Bronchial epithelial cell (primary cell): ENCODE measurements at regions not wholly inside any gene's neighbourhood (a gene's known extent, or its start where the extent isn't known, plus 50 kb on each side); places are given as distances from the start of the nearest gene placed in this dataset.
"Not testable (repeated sequence)": the region's sequence is repeated elsewhere in the genome, so short reads cannot be mapped to it uniquely, and the experiment has no call there.

Source experiments
- DNase-seq: peaks from one replicate; pipeline ENCODE4 v3.0.0-alpha.2; 2010; ENCODE audit warnings: low read depth
- FAIRE-seq: peaks from 2 replicates; lab custom pipeline; 2011; peaks lifted over from hg19 to GRCh38; lab: Jason Lieb, UNC
- H3K27me3 ChIP-seq: 2 replicates; pipeline ENCODE4 v1.5.1; 2011; ENCODE audit warnings: low read length; ENCODE audit not compliant: control insufficient read depth, insufficient read depth
- H3K36me3 ChIP-seq: 2 replicates; pipeline ENCODE4 v1.5.1; 2011; ENCODE audit warnings: low read length; ENCODE audit not compliant: control insufficient read depth, insufficient read depth
- H3K4me3 ChIP-seq: 2 replicates; pipeline ENCODE4 v1.5.1; 2011; ENCODE audit warnings: mild to moderate bottlenecking, low read depth, low read length, control low read depth
- CTCF ChIP-seq: IDR thresholded peaks from 2 replicates; pipeline ENCODE4 v1.5.1; 2011; ENCODE audit warnings: mild to moderate bottlenecking, moderate library complexity, low read length, control low read depth, inconsistent platforms; ENCODE audit not compliant: insufficient read depth, severe bottlenecking

- no peak for FAIRE-seq
These were observed 740.7 kb downstream of the CETN3 start for GRCh38 chr5:89668821-89669220.

GRCh38 chr5:89662499-89662898, 747.1 kb downstream of the CETN3 start:
- no peak for FAIRE-seq
- no peak for DNase-seq
- TF ChIP-seq CTCF: no peak

More at GRCh38 chr5:89668821-89669220, 740.7 kb downstream of the CETN3 start:
- no peak for TF ChIP-seq CTCF
- H3K36me3 ChIP-seq: no peaks in the 10 kb centered on the region
- no peak for DNase-seq
- no peak overlapping the region for H3K4me3 ChIP-seq
- no peaks in the 10 kb centered on the region for H3K27me3 ChIP-seq

GRCh38 chr5:89638871-89639270, 755.9 kb upstream of the MEF2C start:
- no peak overlapping the region for H3K4me3 ChIP-seq
- FAIRE-seq (peak; percentile 93), DNase-seq (no peak)
- no peaks in the 10 kb centered on the region for H3K27me3 ChIP-seq
- no peaks in the 10 kb centered on the region for H3K36me3 ChIP-seq
- TF ChIP-seq CTCF: no peak

More at GRCh38 chr5:89662499-89662898, 747.1 kb downstream of the CETN3 start:
- Histone ChIP-seq H3K36me3 (no peaks in the 10 kb centered on the region), H3K4me3 (no peak overlapping the region), H3K27me3 (no peaks in the 10 kb centered on the region)

GRCh38 chr5:89634176-89634575, 751.2 kb upstream of the MEF2C start:
- not testable (repeated sequence) for H3K4me3 ChIP-seq, DNase-seq, H3K27me3 ChIP-seq, FAIRE-seq, H3K36me3 ChIP-seq

GRCh38 chr5:89630064-89630463, 747.1 kb upstream of the MEF2C start:
- not testable (repeated sequence) for DNase-seq, H3K27me3 ChIP-seq, FAIRE-seq, H3K36me3 ChIP-seq, H3K4me3 ChIP-seq

GRCh38 chr5:89628876-89629635, 746.1 kb upstream of the MEF2C start:
- no peak overlapping the region for H3K4me3 ChIP-seq
- no peak for TF ChIP-seq CTCF
- H3K27me3 ChIP-seq: no peaks in the 10 kb centered on the region
- no peak for FAIRE-seq
- no peak for DNase-seq
- H3K36me3 ChIP-seq: no peaks in the 10 kb centered on the region
